ENCODE measurements at regions not wholly inside any gene's neighbourhood (a gene's known extent, or its start where the extent isn't known, plus 50 kb on each side); places are given as distances from the start of the nearest gene placed in this dataset.
"Not testable (repeated sequence)": the region's sequence is repeated elsewhere in the genome, so short reads cannot be mapped to it uniquely, and the experiment has no call there.

GRCh38 chr6:103838457-103838856 is 1021.3 kb downstream of the HACE1 start:
- Histone ChIP-seq H3K27ac (replicated peaks in 1 of 4) (no peak overlapping the region), H3K27me3 (no peaks in the 10 kb centered on the region), H3K36me3 (no peaks in the 10 kb centered on the region), H3K9me3 (no peaks in the 10 kb centered on the region), H3K4me1 (no peaks in the 10 kb centered on the region), H3K4me3 (no peak overlapping the region)
- TF ChIP-seq CTCF (IDR thresholded peaks at IDR 0.05) = no peak
- WGBS = 83% methylated on average over 2 of the region's 2 CpGs
- DNase-seq (ENCODE audit: extremely low spot score) = no peak
- intact Hi-C loops (cut with DNase I) = no loop called here

- Histone ChIP-seq H3K36me3 (no peaks in the 10 kb centered on the region), H3K27me3 (no peaks in the 10 kb centered on the region), H3K4me3 (no peak overlapping the region), H3K27ac (replicated peaks in 1 of 4) (no peak overlapping the region), H3K9me3 (no peaks in the 10 kb centered on the region), H3K4me1 (no peaks in the 10 kb centered on the region)
- 15% methylated on average over 2 of the region's 2 CpGs for WGBS
- intact Hi-C loops (cut with DNase I) = no loop called here
- no peak for DNase-seq (ENCODE audit: extremely low spot score)
- TF ChIP-seq EP300 (IDR thresholded peaks at IDR 0.05) (no peak), CTCF (IDR thresholded peaks at IDR 0.05) (no peak), POLR2A (IDR thresholded peaks at IDR 0.05; ENCODE audit: low read depth) (no peak), POLR2AphosphoS5 (IDR thresholded peaks at IDR 0.05) (no peak)
These were observed 1033.5 kb downstream of the HACE1 start for GRCh38 chr6:103826209-103826608.

- no peaks in the 10 kb centered on the region for H3K4me1 ChIP-seq
- H3K4me3 ChIP-seq = no peak overlapping the region
- no peak overlapping the region for H3K27ac ChIP-seq (replicated peaks in 1 of 4)
- DNase-seq (ENCODE audit: extremely low spot score) = no peak
- no peaks in the 10 kb centered on the region for H3K27me3 ChIP-seq
- WGBS = 54% methylated on average over 3 of the region's 3 CpGs
- intact Hi-C loops (cut with DNase I) = no loop called here
- TF ChIP-seq POLR2AphosphoS5 (IDR thresholded peaks at IDR 0.05) (no peak), POLR2A (IDR thresholded peaks at IDR 0.05; ENCODE audit: low read depth) (no peak), EP300 (IDR thresholded peaks at IDR 0.05) (no peak), CTCF (IDR thresholded peaks at IDR 0.05) (no peak)
- peaks cover 0 to 6% (median 0%) of the 10 kb centered on the region in 4 donors for H3K9me3 ChIP-seq
- no peaks in the 10 kb centered on the region for H3K36me3 ChIP-seq
These were observed 1039.6 kb downstream of the HACE1 start for GRCh38 chr6:103820148-103820547.

- Histone ChIP-seq H3K27me3 (no peaks in the 10 kb centered on the region), H3K4me3 (no peak overlapping the region), H3K27ac (replicated peaks in 1 of 4) (no peak overlapping the region), H3K4me1 (no peaks in the 10 kb centered on the region), H3K9me3 (peaks cover 0 to 6% (median 0%) of the 10 kb centered on the region in 4 donors), H3K36me3 (no peaks in the 10 kb centered on the region)
- DNase-seq (ENCODE audit: extremely low spot score) = no peak
- 33% methylated on average over 3 of the region's 3 CpGs for WGBS
- intact Hi-C loops (cut with DNase I) = no loop called here
- TF ChIP-seq EP300 (IDR thresholded peaks at IDR 0.05) (no peak), POLR2AphosphoS5 (IDR thresholded peaks at IDR 0.05) (no peak), CTCF (IDR thresholded peaks at IDR 0.05) (no peak), POLR2A (IDR thresholded peaks at IDR 0.05; ENCODE audit: low read depth) (no peak)
These were observed 1040.2 kb downstream of the HACE1 start for GRCh38 chr6:103819509-103819908.

GRCh38 chr6:103812970-103813369 is 1046.7 kb downstream of the HACE1 start:
- no peak overlapping the region for H3K27ac ChIP-seq (replicated peaks in 1 of 4)
- TF ChIP-seq POLR2A (IDR thresholded peaks at IDR 0.05; ENCODE audit: low read depth) (no peak), POLR2AphosphoS5 (IDR thresholded peaks at IDR 0.05) (no peak), CTCF (IDR thresholded peaks at IDR 0.05) (no peak), EP300 (IDR thresholded peaks at IDR 0.05) (no peak)
- no peak overlapping the region for H3K4me3 ChIP-seq
- intact Hi-C loops (cut with DNase I) = no loop called here
- H3K4me1 ChIP-seq = no peaks in the 10 kb centered on the region
- no peaks in the 10 kb centered on the region for H3K27me3 ChIP-seq
- DNase-seq (ENCODE audit: extremely low spot score) = no peak
- no peaks in the 10 kb centered on the region for H3K9me3 ChIP-seq
- H3K36me3 ChIP-seq = no peaks in the 10 kb centered on the region

GRCh38 chr6:103801901-103802479 is 1057.7 kb downstream of the HACE1 start:
- H3K9me3 ChIP-seq; H3K27me3 ChIP-seq; DNase-seq (ENCODE audit: extremely low spot score); H3K4me1 ChIP-seq; H3K27ac ChIP-seq (replicated peaks in 1 of 4); H3K4me3 ChIP-seq; intact Hi-C loops (cut with DNase I); H3K36me3 ChIP-seq: not testable (repeated sequence)
- WGBS = 89% methylated on average over 9 of the region's 11 CpGs

Data from esophagus muscularis mucosa (tissue), 4 donors.